ENCODE measurements at regions not wholly inside any gene's neighbourhood (a gene's known extent, or its start where the extent isn't known, plus 50 kb on each side); places are given as distances from the start of the nearest gene placed in this dataset.

DNA sequence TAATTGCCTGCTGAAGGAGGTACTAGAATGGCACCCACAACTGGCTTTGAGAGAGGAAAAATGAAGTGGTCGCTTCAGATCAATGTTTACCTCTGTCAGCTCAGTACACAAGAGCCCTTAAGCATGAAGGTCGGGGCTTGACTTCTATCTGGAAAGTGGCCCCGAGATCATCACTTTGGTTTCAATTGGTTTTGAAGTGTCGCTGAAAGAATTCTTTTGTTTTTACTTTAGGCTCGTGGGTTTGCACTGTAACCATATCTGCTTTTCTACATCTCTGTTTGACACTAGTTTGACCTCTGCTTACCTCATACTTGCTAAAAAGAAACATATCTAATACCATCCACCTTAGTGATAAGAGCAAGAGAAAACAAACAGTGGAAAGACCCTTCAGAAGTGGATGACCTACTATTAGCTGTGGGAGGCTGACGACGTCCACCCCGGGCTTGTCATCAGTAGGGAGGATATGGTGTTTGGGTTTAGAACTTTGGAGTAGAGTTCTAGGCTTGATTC is 361.8 kb downstream of the GATA3 start:
- ATAC-seq (ENCODE audit: low read depth) (no peak), DNase-seq (no peak)
- Histone ChIP-seq H3K27me3 (ENCODE audit: control insufficient read depth, insufficient read depth, low read length) (no peaks in the 10 kb centered on the region), H3K27ac (ENCODE audit: insufficient read depth, low read length) (no peak overlapping the region), H3K9me1 (ENCODE audit: insufficient read depth, low read length) (no peaks in the 10 kb centered on the region), H4K91ac (ENCODE audit: insufficient read depth, low read depth, low read length) (no peak overlapping the region), H3K4me3 (ENCODE audit: insufficient read depth, low read depth, low read length) (no peak overlapping the region), H3K18ac (ENCODE audit: low read depth, low read length) (no peak overlapping the region), H2BK5ac (ENCODE audit: low read depth, low read length, poor library complexity, severe bottlenecking) (no peak overlapping the region), H2AK5ac (ENCODE audit: low read depth, low read length) (no peak overlapping the region), H4K5ac (ENCODE audit: low read depth, low read length) (no peak overlapping the region), H4K20me1 (ENCODE audit: insufficient read depth, low read length) (no peaks in the 10 kb centered on the region), H3K9me3 (ENCODE audit: control insufficient read depth, insufficient read depth, low read length) (peaks cover 8% of the 10 kb centered on the region), H2AFZ (replicated peaks; ENCODE audit: low read length, poor library complexity) (no peak overlapping the region), H2BK20ac (ENCODE audit: low read depth, low read length) (no peak overlapping the region), H3K79me1 (ENCODE audit: low read depth in 1 of 2, low read length in 2 of 2) (no peaks in the 10 kb centered on the region), H2BK120ac (ENCODE audit: low read depth, low read length) (no peak overlapping the region), H3K36me3 (ENCODE audit: control insufficient read depth, insufficient read depth, low read length) (no peaks in the 10 kb centered on the region), H3K4me1 (ENCODE audit: control insufficient read depth, insufficient read depth, low read length) (no peaks in the 10 kb centered on the region), H3K9ac (ENCODE audit: low read depth, low read length) (no peak overlapping the region), H2AK9ac (replicated peaks; ENCODE audit: low read depth, low read length, poor library complexity) (no peak overlapping the region), H3K4me2 (ENCODE audit: low read depth, low read length) (no peak overlapping the region), H4K8ac (ENCODE audit: low read depth in 2 of 2, low read length in 2 of 2) (no peak overlapping the region), H3K23ac (ENCODE audit: low read depth, low read length) (no peak overlapping the region), H2BK15ac (ENCODE audit: low read depth, low read length) (no peak overlapping the region), H3K4ac (ENCODE audit: low read depth, low read length) (no peak overlapping the region), H3K56ac (ENCODE audit: extremely low read depth, insufficient read depth, low read length) (no peak overlapping the region), H3K14ac (replicated peaks; ENCODE audit: low read depth, low read length) (no peak overlapping the region)
- ChIA-PET CTCF (no interaction called here), POLR2A (ENCODE audit: unreplicated experiment) (no interaction called here)
- BruUV-seq (replicated peaks) = no TSS peak
- intact Hi-C loops (cut with micrococcal nuclease) = no loop called here
- TF ChIP-seq BHLHE40 (IDR thresholded peaks at IDR 0.05; ENCODE audit: low read depth, low read length) (no peak), RAD21 (IDR thresholded peaks at IDR 0.05; ENCODE audit: low read length) (no peak), MXI1 (IDR thresholded peaks at IDR 0.05; ENCODE audit: borderline replicate concordance, low read depth, low read length) (no peak), MAFK (IDR thresholded peaks at IDR 0.05; ENCODE audit: low read depth, low read length) (no peak), CEBPB (IDR thresholded peaks at IDR 0.05; ENCODE audit: low read depth, low read length) (no peak), RFX5 (IDR thresholded peaks at IDR 0.05; ENCODE audit: low read depth, low read length) (no peak), USF2 (IDR thresholded peaks at IDR 0.05; ENCODE audit: low read depth, low read length) (no peak), MAZ (IDR thresholded peaks at IDR 0.05; ENCODE audit: borderline replicate concordance, low read depth, low read length) (no peak), FOS (IDR thresholded peaks at IDR 0.05; ENCODE audit: low read depth, low read length) (no peak), POLR2A (IDR thresholded peaks at IDR 0.05; ENCODE audit: low read depth, low read length) (no peak), RCOR1 (IDR thresholded peaks at IDR 0.05; ENCODE audit: insufficient replicate concordance, low read length) (no peak), NFE2L2 (IDR thresholded peaks at IDR 0.05; ENCODE audit: low read depth, low read length) (no peak)
- TF ChIP-seq, protein P1, sequence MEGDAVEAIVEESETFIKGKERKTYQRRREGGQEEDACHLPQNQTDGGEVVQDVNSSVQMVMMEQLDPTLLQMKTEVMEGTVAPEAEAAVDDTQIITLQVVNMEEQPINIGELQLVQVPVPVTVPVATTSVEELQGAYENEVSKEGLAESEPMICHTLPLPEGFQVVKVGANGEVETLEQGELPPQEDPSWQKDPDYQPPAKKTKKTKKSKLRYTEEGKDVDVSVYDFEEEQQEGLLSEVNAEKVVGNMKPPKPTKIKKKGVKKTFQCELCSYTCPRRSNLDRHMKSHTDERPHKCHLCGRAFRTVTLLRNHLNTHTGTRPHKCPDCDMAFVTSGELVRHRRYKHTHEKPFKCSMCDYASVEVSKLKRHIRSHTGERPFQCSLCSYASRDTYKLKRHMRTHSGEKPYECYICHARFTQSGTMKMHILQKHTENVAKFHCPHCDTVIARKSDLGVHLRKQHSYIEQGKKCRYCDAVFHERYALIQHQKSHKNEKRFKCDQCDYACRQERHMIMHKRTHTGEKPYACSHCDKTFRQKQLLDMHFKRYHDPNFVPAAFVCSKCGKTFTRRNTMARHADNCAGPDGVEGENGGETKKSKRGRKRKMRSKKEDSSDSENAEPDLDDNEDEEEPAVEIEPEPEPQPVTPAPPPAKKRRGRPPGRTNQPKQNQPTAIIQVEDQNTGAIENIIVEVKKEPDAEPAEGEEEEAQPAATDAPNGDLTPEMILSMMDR (conservative IDR thresholded peaks at IDR 0.05; ENCODE audit: low read depth, low read length) = no peak
- TF ChIP-seq, protein P2, sequence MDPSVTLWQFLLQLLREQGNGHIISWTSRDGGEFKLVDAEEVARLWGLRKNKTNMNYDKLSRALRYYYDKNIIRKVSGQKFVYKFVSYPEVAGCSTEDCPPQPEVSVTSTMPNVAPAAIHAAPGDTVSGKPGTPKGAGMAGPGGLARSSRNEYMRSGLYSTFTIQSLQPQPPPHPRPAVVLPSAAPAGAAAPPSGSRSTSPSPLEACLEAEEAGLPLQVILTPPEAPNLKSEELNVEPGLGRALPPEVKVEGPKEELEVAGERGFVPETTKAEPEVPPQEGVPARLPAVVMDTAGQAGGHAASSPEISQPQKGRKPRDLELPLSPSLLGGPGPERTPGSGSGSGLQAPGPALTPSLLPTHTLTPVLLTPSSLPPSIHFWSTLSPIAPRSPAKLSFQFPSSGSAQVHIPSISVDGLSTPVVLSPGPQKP (IDR thresholded peaks at IDR 0.05; ENCODE audit: borderline replicate concordance, low read depth, low read length) = no peak
- no CpG with 5 or more reads among the region's 8 CpGs for WGBS, 2 experiments (ENCODE audit: extremely low coverage in 2 of 2, insufficient read length in 1 of 2)
- in situ Hi-C loops (cut with MboI; ENCODE audit: low sequenced_read_pairs) = no loop called here
- dilution Hi-C loops (cut with HindIII; ENCODE audit: low sequenced_read_pairs, unreplicated experiment) = no loop called here

Measured in IMR-90 (cell line).